ENCODE measurements at regions not wholly inside any gene's neighbourhood (a gene's known extent, or its start where the extent isn't known, plus 50 kb on each side); places are given as distances from the start of the nearest gene placed in this dataset.

- TF ChIP-seq, protein P1, sequence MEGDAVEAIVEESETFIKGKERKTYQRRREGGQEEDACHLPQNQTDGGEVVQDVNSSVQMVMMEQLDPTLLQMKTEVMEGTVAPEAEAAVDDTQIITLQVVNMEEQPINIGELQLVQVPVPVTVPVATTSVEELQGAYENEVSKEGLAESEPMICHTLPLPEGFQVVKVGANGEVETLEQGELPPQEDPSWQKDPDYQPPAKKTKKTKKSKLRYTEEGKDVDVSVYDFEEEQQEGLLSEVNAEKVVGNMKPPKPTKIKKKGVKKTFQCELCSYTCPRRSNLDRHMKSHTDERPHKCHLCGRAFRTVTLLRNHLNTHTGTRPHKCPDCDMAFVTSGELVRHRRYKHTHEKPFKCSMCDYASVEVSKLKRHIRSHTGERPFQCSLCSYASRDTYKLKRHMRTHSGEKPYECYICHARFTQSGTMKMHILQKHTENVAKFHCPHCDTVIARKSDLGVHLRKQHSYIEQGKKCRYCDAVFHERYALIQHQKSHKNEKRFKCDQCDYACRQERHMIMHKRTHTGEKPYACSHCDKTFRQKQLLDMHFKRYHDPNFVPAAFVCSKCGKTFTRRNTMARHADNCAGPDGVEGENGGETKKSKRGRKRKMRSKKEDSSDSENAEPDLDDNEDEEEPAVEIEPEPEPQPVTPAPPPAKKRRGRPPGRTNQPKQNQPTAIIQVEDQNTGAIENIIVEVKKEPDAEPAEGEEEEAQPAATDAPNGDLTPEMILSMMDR (IDR thresholded peaks at IDR 0.05) = no peak
- TF ChIP-seq POLR2A (IDR thresholded peaks at IDR 0.05) = no peak
These were observed 96.5 kb downstream of the KCNA5 start for GRCh38 chr12:5140190-5140589.

Data from testis (tissue), 2 donors.